Naive B cell (primary cell): ENCODE measurements at regions not wholly inside any gene's neighbourhood (a gene's known extent, or its start where the extent isn't known, plus 50 kb on each side); places are given as distances from the start of the nearest gene placed in this dataset.
A peak's percentile ranks its signal among the peaks of the same experiment; 100 is the strongest.
"Not testable (repeated sequence)": the region's sequence is repeated elsewhere in the genome, so short reads cannot be mapped to it uniquely, and the experiment has no call there.

Experiments used
- ATAC-seq, 2 donors: fragments of 150-1000 bp; cut with Tn5 transposase; 2 replicates each; pipeline ENCODE4 v1.10.0; 2021; ENCODE audit warnings: low read depth in 2 of 2, mild to moderate bottlenecking in 2 of 2, moderate library complexity in 2 of 2
- DNase-seq: peaks from one replicate; pipeline ENCODE4 v3.0.0; 2022
- H3K27ac Mint-ChIP-seq, 6 donors: one replicate each; pipeline ENCODE4 v1.8.0; 2020 to 2022; ENCODE audit warnings: mild to moderate bottlenecking in 6 of 6, mixed read lengths in 6 of 6, moderate library complexity in 5 of 6, inconsistent platforms in 2 of 6
- H3K27me3 Mint-ChIP-seq, 3 donors: one replicate each; pipeline ENCODE4 v1.8.0; 2021 to 2022; ENCODE audit warnings: mixed read lengths in 3 of 3, mild to moderate bottlenecking in 1 of 3
- H3K36me3 Mint-ChIP-seq, 2 donors: one replicate each; pipeline ENCODE4 v1.8.0; 2020 to 2022; ENCODE audit warnings: mixed read lengths in 2 of 2, inconsistent platforms in 1 of 2, mild to moderate bottlenecking in 1 of 2
- H3K4me1 Mint-ChIP-seq, 3 donors: one replicate each; pipeline ENCODE4 v1.8.0; 2020 to 2022; ENCODE audit warnings: mixed read lengths in 3 of 3, inconsistent platforms in 1 of 3, mild to moderate bottlenecking in 1 of 3, moderate library complexity in 1 of 3
- H3K4me3 Mint-ChIP-seq, 8 donors: one replicate each; pipeline ENCODE4 v1.8.0; 2020 to 2022; ENCODE audit warnings: mild to moderate bottlenecking in 8 of 8, mixed read lengths in 8 of 8, moderate library complexity in 8 of 8, inconsistent platforms in 2 of 8
- H3K9me3 Mint-ChIP-seq, 7 donors: one replicate each; pipeline ENCODE4 v1.8.0; 2020 to 2022; ENCODE audit warnings: mixed read lengths in 7 of 7, mild to moderate bottlenecking in 5 of 7, inconsistent platforms in 2 of 7, moderate library complexity in 1 of 7

GRCh38 chr13:50608370-50608769 lies 235.1 kb downstream of the DLEU7 start:
- ATAC-seq (no peak), DNase-seq (no peak)
- Mint-ChIP-seq H3K4me1 (peaks cover 20 to 31% (median 24%) of the 10 kb centered on the region in 3 donors), H3K36me3 (no peaks in the 10 kb centered on the region), H3K27me3 (no peaks in the 10 kb centered on the region), H3K9me3 (peaks cover 0 to 2% (median 0%) of the 10 kb centered on the region in 7 donors), H3K4me3 (no peak overlapping the region), H3K27ac (peak overlapping the region in 1 of 6 donors; percentile 39)

DNA sequence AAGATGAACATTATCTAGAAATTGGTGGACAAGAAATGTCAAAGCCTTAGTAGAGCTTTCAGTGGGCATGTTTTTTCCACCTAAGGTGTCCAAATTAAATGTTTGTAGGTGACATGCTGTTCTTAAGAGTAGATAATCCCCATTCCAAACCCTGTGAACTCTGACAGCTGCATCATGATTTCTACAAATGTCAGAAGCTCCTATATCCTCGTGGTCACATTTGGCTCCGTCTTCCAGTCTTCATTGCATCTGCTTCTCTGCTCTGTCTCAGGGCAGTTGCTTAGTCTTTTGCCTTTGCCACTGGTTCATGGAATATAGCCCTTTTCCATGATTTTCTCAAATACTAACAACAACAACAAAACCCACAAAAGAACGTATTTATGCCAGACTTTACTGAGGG lies 234.5 kb downstream of the DLEU7 start:
- no peak overlapping the region for H3K4me3 Mint-ChIP-seq
- H3K4me1 Mint-ChIP-seq, result peaks cover 20 to 26% (median 24%) of the 10 kb centered on the region in 3 donors
- DNase-seq (no peak), ATAC-seq (no peak)
- H3K27me3 Mint-ChIP-seq, result no peaks in the 10 kb centered on the region
- H3K9me3 Mint-ChIP-seq, result peaks cover 0 to 2% (median 0%) of the 10 kb centered on the region in 7 donors
- no peaks in the 10 kb centered on the region for H3K36me3 Mint-ChIP-seq
- H3K27ac Mint-ChIP-seq, result no peak overlapping the region

GRCh38 chr13:50610238-50610637 lies 233.3 kb downstream of the DLEU7 start:
- Mint-ChIP-seq H3K4me3 (no peak overlapping the region), H3K27me3 (no peaks in the 10 kb centered on the region), H3K9me3 (peaks cover 0 to 2% (median 0%) of the 10 kb centered on the region in 7 donors), H3K4me1 (peaks cover 16 to 26% (median 21%) of the 10 kb centered on the region in 3 donors), H3K36me3 (no peaks in the 10 kb centered on the region), H3K27ac (peak overlapping the region in 1 of 6 donors; percentile 6)
- DNase-seq (no peak), ATAC-seq (no peak)

- no peak for DNase-seq
- no peaks in the 10 kb centered on the region for H3K27me3 Mint-ChIP-seq
- peak in 1 of 2 donors; percentile 28 for ATAC-seq
- H3K27ac Mint-ChIP-seq, result peak overlapping the region in 2 of 6 donors; percentile 57 to 83
- peak overlapping the region in 1 of 8 donors; percentile 45 for H3K4me3 Mint-ChIP-seq
- H3K36me3 Mint-ChIP-seq, result no peaks in the 10 kb centered on the region
- peaks cover 0 to 2% (median 0%) of the 10 kb centered on the region in 7 donors for H3K9me3 Mint-ChIP-seq
- peaks cover 16 to 33% (median 29%) of the 10 kb centered on the region in 3 donors for H3K4me1 Mint-ChIP-seq
Measured at GRCh38 chr13:50611117-50611781, 232.2 kb downstream of the DLEU7 start.

GRCh38 chr13:50612717-50613116 lies 230.8 kb downstream of the DLEU7 start:
- H3K4me1 Mint-ChIP-seq, result peaks cover 25 to 46% (median 43%) of the 10 kb centered on the region in 3 donors
- no peak overlapping the region for H3K4me3 Mint-ChIP-seq
- no peak for DNase-seq
- H3K27ac Mint-ChIP-seq, result peak overlapping the region in 2 of 6 donors; percentile 29 to 76
- peaks cover 0 to 2% (median 0%) of the 10 kb centered on the region in 7 donors for H3K9me3 Mint-ChIP-seq
- H3K36me3 Mint-ChIP-seq, result no peaks in the 10 kb centered on the region
- H3K27me3 Mint-ChIP-seq, result no peaks in the 10 kb centered on the region
- ATAC-seq, result no peak

DNA sequence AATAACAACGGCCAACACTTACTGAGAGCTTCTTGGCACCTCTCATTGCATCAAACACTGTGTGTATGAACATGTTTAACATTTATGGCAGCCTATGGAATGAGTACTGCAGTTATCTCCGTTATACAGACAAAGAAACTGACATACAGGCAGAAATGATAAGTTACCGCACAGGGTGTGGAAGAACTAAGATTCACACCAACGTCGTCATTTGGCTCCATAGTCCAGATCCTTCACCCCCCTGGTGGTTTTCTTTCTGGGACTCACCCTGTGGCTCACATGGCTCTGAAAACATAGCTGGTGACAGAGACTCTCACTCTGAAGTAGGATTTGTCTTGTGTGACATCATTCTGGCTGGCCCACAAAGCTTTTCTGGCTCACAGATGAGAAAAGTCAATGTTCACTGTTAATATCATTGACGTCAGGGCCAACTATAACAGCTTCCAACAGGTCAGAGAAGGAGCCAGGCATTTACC lies 230.1 kb downstream of the DLEU7 start:
- H3K27ac Mint-ChIP-seq, result peak overlapping the region in 1 of 6 donors; percentile 55
- no peaks in the 10 kb centered on the region for H3K36me3 Mint-ChIP-seq
- H3K9me3 Mint-ChIP-seq, result peaks cover 0 to 2% (median 0%) of the 10 kb centered on the region in 7 donors
- ATAC-seq, result no peak
- H3K4me1 Mint-ChIP-seq, result peaks cover 27 to 48% (median 47%) of the 10 kb centered on the region in 3 donors
- no peak overlapping the region for H3K4me3 Mint-ChIP-seq
- DNase-seq, result no peak
- no peaks in the 10 kb centered on the region for H3K27me3 Mint-ChIP-seq

GRCh38 chr13:50615234-50615633 lies 228.3 kb downstream of the DLEU7 start:
- H3K36me3 Mint-ChIP-seq, result no peaks in the 10 kb centered on the region
- H3K9me3 Mint-ChIP-seq, result peaks cover 0 to 2% (median 0%) of the 10 kb centered on the region in 7 donors
- peaks cover 24 to 48% (median 43%) of the 10 kb centered on the region in 3 donors for H3K4me1 Mint-ChIP-seq
- no peak for DNase-seq
- peak overlapping the region in 1 of 6 donors; percentile 91 for H3K27ac Mint-ChIP-seq
- ATAC-seq, result no peak
- no peak overlapping the region for H3K4me3 Mint-ChIP-seq
- H3K27me3 Mint-ChIP-seq, result no peaks in the 10 kb centered on the region

GRCh38 chr13:50616101-50616500 lies 227.4 kb downstream of the DLEU7 start:
- no peaks in the 10 kb centered on the region for H3K36me3 Mint-ChIP-seq
- no peaks in the 10 kb centered on the region for H3K27me3 Mint-ChIP-seq
- DNase-seq (no peak), ATAC-seq (no peak)
- H3K4me1 Mint-ChIP-seq, result peaks cover 25 to 51% (median 46%) of the 10 kb centered on the region in 3 donors
- H3K4me3 Mint-ChIP-seq, result no peak overlapping the region
- peak overlapping the region in 2 of 6 donors; percentile 17 to 63 for H3K27ac Mint-ChIP-seq
- H3K9me3 Mint-ChIP-seq, result peaks cover 0 to 2% (median 0%) of the 10 kb centered on the region in 7 donors

- ATAC-seq (no peak), DNase-seq (no peak)
- H3K4me3 Mint-ChIP-seq, result peak overlapping the region in 4 of 8 donors; percentile 23 to 75 (median 42)
- no peaks in the 10 kb centered on the region for H3K27me3 Mint-ChIP-seq
- peaks cover 0 to 3% (median 0%) of the 10 kb centered on the region in 7 donors for H3K9me3 Mint-ChIP-seq
- no peaks in the 10 kb centered on the region for H3K36me3 Mint-ChIP-seq
- H3K4me1 Mint-ChIP-seq, result peaks cover 17 to 40% (median 36%) of the 10 kb centered on the region in 3 donors
- H3K27ac Mint-ChIP-seq, result peak overlapping the region in 4 of 6 donors; percentile 6 to 83 (median 48)
Measured at GRCh38 chr13:50617134-50617721, 226.3 kb downstream of the DLEU7 start.

DNA sequence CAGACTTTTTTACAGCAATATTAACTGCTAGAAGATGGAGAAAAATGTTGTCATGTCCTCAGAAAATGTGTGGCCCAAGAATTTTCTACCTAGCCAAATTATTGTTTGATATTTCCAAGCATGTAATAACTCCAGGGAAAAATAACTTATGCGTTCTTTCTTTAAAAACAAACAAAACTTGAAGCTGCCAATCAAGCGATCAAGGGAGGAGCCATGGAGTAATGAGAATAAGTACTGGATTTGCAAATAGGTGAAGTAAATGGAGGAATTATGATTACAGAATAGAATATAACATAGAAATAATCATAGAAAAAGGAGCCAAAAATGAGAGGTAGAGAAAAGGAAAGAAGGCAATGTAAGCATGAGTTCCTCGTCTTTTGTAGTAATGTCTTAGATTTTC lies 225.3 kb downstream of the DLEU7 start:
- Mint-ChIP-seq H3K4me1 (peaks cover 16 to 34% (median 30%) of the 10 kb centered on the region in 3 donors), H3K27ac (peak overlapping the region in 3 of 6 donors; percentile 33 to 87 (median 78)), H3K4me3 (no peak overlapping the region), H3K36me3 (no peaks in the 10 kb centered on the region), H3K27me3 (no peaks in the 10 kb centered on the region), H3K9me3 (peaks cover 0 to 5% (median 0%) of the 10 kb centered on the region in 7 donors)
- no peak for DNase-seq
- ATAC-seq, result no peak

DNA sequence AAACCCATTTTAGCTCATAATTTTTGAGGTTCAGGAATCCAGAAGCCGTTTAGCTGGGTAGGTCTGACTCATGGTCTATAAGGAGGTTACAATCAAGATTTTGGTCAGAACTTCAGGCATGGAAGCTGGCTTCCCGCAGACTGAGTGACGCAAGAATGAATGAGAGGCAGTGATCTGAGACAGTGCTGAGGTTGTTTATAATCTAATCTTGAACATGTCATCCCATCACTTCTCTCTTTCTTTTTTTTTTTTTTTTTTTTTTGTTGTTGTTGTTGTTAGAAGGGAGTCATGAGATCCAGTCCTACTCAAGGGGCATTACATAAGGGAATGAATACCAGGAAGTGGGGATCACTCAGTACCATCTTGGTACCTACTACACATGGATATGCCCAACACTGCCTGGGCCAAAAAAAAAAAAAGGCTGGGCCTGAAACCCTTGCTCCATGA lies 217.4 kb downstream of the DLEU7 start:
- peaks cover 0 to 5% (median 0%) of the 10 kb centered on the region in 7 donors for H3K9me3 Mint-ChIP-seq
- H3K36me3 Mint-ChIP-seq, result no peaks in the 10 kb centered on the region
- peaks cover 9 to 28% (median 22%) of the 10 kb centered on the region in 3 donors for H3K4me1 Mint-ChIP-seq
- ATAC-seq (peak; percentile 88 to 89), DNase-seq (peak; percentile 39)
- peak overlapping the region in 2 of 8 donors; percentile 41 to 70 for H3K4me3 Mint-ChIP-seq
- H3K27me3 Mint-ChIP-seq, result no peaks in the 10 kb centered on the region
- H3K27ac Mint-ChIP-seq, result peak overlapping the region in 4 of 6 donors; percentile 36 to 86 (median 73)

GRCh38 chr13:50627111-50627510 lies 216.4 kb downstream of the DLEU7 start:
- Mint-ChIP-seq H3K36me3 (no peaks in the 10 kb centered on the region), H3K4me1 (peaks cover 7 to 28% (median 22%) of the 10 kb centered on the region in 3 donors), H3K27ac (peak overlapping the region in 1 of 6 donors; percentile 8), H3K4me3 (no peak overlapping the region), H3K9me3 (peaks cover 0 to 3% (median 0%) of the 10 kb centered on the region in 7 donors), H3K27me3 (no peaks in the 10 kb centered on the region)
- DNase-seq (no peak), ATAC-seq (no peak)

DNA sequence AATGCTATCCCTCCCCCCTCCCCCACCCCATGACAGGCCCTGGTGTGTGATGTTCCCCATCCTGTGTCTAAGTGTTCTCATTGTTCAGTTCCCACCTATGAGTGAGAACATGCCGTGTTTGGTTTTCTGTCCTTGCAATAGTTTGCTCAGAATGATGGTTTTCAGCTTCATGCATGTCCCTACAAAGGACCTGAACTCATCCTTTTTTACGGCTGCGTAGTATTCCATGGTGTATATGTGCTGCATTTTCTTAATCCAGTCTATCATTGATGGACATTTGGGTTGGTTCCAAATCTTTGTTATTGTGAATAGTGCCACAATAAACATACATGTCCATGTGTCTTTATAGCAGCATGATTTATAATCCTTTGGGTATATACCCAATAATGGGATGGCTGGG lies 215.0 kb downstream of the DLEU7 start:
- DNase-seq, H3K36me3 Mint-ChIP-seq, ATAC-seq, H3K27me3 Mint-ChIP-seq, H3K4me3 Mint-ChIP-seq, H3K27ac Mint-ChIP-seq, H3K9me3 Mint-ChIP-seq: not testable (repeated sequence)
- H3K4me1 Mint-ChIP-seq, result peaks cover 11 to 37% (median 33%) of the 10 kb centered on the region in 3 donors
